Large intestine (tissue), 3 donors: ENCODE measurements at regions not wholly inside any gene's neighbourhood (a gene's known extent, or its start where the extent isn't known, plus 50 kb on each side); places are given as distances from the start of the nearest gene placed in this dataset.

Experiments used
- DNase-seq, 2 donors: peaks; one replicate each; pipeline versions ENCODE4 v3.0.0 to v3.0.0-alpha.2; 2013
- H3K27ac ChIP-seq: one replicate; pipeline ENCODE4 v1.5.1; 2013; ENCODE audit warnings: low read length
- H3K27me3 ChIP-seq: 2 replicates; pipeline ENCODE4 v1.6.1; 2013; ENCODE audit warnings: low read length; ENCODE audit not compliant: control insufficient read depth, insufficient read depth
- H3K36me3 ChIP-seq: 2 replicates; pipeline ENCODE4 v1.6.1; 2013; ENCODE audit warnings: low read length; ENCODE audit not compliant: control insufficient read depth, insufficient read depth
- H3K4me1 ChIP-seq: one replicate; pipeline ENCODE4 v1.6.1; 2013; ENCODE audit warnings: low read length; ENCODE audit not compliant: control insufficient read depth, insufficient read depth
- H3K4me3 ChIP-seq: one replicate; pipeline ENCODE4 v1.5.1; 2013; ENCODE audit warnings: low read length
- H3K9me3 ChIP-seq: one replicate; pipeline ENCODE4 v1.6.1; 2013; ENCODE audit warnings: mild to moderate bottlenecking, low read depth, low read length, moderate library complexity; ENCODE audit not compliant: control insufficient read depth
- WGBS: methylation state at CpG from one replicate; pipeline ENCODE4 v1.1.5; 2013; ENCODE audit warnings: low lambda C conversion rate; ENCODE audit not compliant: insufficient coverage; 5-methylcytosine and 5-hydroxymethylcytosine counted together

GRCh38 chr7:50868426-50869100 is 85.9 kb upstream of the GRB10 start:
- no CpG with 5 or more reads among the region's 3 CpGs for WGBS

GRCh38 chr7:50867034-50867356 is 84.3 kb upstream of the GRB10 start:
- Histone ChIP-seq H3K4me1 (no peaks in the 10 kb centered on the region), H3K27ac (no peak overlapping the region), H3K27me3 (no peaks in the 10 kb centered on the region), H3K36me3 (no peaks in the 10 kb centered on the region), H3K9me3 (no peaks in the 10 kb centered on the region), H3K4me3 (no peak overlapping the region)
- WGBS, result no CpG with 5 or more reads among the region's 4 CpGs
- DNase-seq, result no peak

More at GRCh38 chr7:50868426-50869100, 85.9 kb upstream of the GRB10 start:
- Histone ChIP-seq H3K4me1 (no peaks in the 10 kb centered on the region), H3K4me3 (no peak overlapping the region), H3K27ac (no peak overlapping the region), H3K9me3 (no peaks in the 10 kb centered on the region), H3K36me3 (no peaks in the 10 kb centered on the region), H3K27me3 (no peaks in the 10 kb centered on the region)
- no peak for DNase-seq

GRCh38 chr7:50866343-50867033 is 83.8 kb upstream of the GRB10 start:
- Histone ChIP-seq H3K4me3 (no peak overlapping the region), H3K27me3 (no peaks in the 10 kb centered on the region), H3K4me1 (no peaks in the 10 kb centered on the region), H3K36me3 (no peaks in the 10 kb centered on the region), H3K9me3 (no peaks in the 10 kb centered on the region), H3K27ac (no peak overlapping the region)
- WGBS, result no CpG with 5 or more reads among the region's 11 CpGs
- DNase-seq, result no peak

GRCh38 chr7:50865450-50865849 is 82.8 kb upstream of the GRB10 start:
- H3K4me3 ChIP-seq, result no peak overlapping the region
- no peaks in the 10 kb centered on the region for H3K27me3 ChIP-seq
- H3K9me3 ChIP-seq, result no peaks in the 10 kb centered on the region
- no peak overlapping the region for H3K27ac ChIP-seq
- no peak for DNase-seq
- no peaks in the 10 kb centered on the region for H3K36me3 ChIP-seq
- no peaks in the 10 kb centered on the region for H3K4me1 ChIP-seq
- WGBS, result 100% methylated on average over 2 of the region's 5 CpGs

GRCh38 chr7:50864694-50865093 is 82.0 kb upstream of the GRB10 start:
- no CpG with 5 or more reads among the region's 4 CpGs for WGBS
- no peak for DNase-seq
- H3K4me3 ChIP-seq, result no peak overlapping the region
- no peak overlapping the region for H3K27ac ChIP-seq
- H3K9me3 ChIP-seq, result no peaks in the 10 kb centered on the region
- H3K27me3 ChIP-seq, result no peaks in the 10 kb centered on the region
- no peaks in the 10 kb centered on the region for H3K4me1 ChIP-seq
- H3K36me3 ChIP-seq, result no peaks in the 10 kb centered on the region

GRCh38 chr7:50863053-50863452 is 80.4 kb upstream of the GRB10 start:
- DNase-seq, result no peak
- no peak overlapping the region for H3K4me3 ChIP-seq
- no peak overlapping the region for H3K27ac ChIP-seq
- H3K27me3 ChIP-seq, result no peaks in the 10 kb centered on the region
- no peaks in the 10 kb centered on the region for H3K9me3 ChIP-seq
- no peaks in the 10 kb centered on the region for H3K4me1 ChIP-seq
- H3K36me3 ChIP-seq, result no peaks in the 10 kb centered on the region
- no CpG with 5 or more reads among the region's 3 CpGs for WGBS

- no peak for DNase-seq
- H3K9me3 ChIP-seq, result no peaks in the 10 kb centered on the region
These were observed 79.6 kb upstream of the GRB10 start for GRCh38 chr7:50862302-50862701.

DNA sequence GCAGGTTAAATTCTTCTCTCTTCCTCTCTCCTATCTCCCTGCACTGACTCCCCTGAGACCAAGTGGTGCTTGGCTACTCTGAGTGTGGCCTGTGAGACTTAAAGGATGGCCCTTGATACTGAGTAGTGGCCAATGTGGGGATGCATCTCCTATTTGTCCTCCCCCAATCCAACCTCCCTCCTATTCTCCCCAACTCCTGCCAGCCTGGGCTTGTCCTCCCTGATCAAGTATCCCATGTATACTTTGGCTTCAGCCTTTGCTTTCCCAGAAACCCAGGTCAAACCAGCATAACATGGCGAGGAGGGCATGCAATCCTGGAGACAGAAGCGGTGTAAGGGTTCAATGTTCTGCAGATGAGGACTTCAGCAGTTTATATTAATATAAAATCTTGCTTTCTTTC is 77.9 kb upstream of the GRB10 start:
- Histone ChIP-seq H3K36me3 (no peaks in the 10 kb centered on the region), H3K4me1 (no peaks in the 10 kb centered on the region), H3K27me3 (no peaks in the 10 kb centered on the region), H3K9me3 (no peaks in the 10 kb centered on the region), H3K27ac (no peak overlapping the region), H3K4me3 (no peak overlapping the region)
- no peak for DNase-seq
- no CpG with 5 or more reads among the region's 2 CpGs for WGBS

More at GRCh38 chr7:50862302-50862701, 79.6 kb upstream of the GRB10 start:
- Histone ChIP-seq H3K27me3 (no peaks in the 10 kb centered on the region), H3K4me1 (no peaks in the 10 kb centered on the region), H3K36me3 (no peaks in the 10 kb centered on the region), H3K27ac (no peak overlapping the region), H3K4me3 (no peak overlapping the region)
- no CpG with 5 or more reads among the region's 1 CpG for WGBS

GRCh38 chr7:50860174-50860573 is 77.5 kb upstream of the GRB10 start:
- Histone ChIP-seq H3K36me3 (no peaks in the 10 kb centered on the region), H3K27me3 (no peaks in the 10 kb centered on the region), H3K4me1 (no peaks in the 10 kb centered on the region), H3K9me3 (no peaks in the 10 kb centered on the region), H3K27ac (no peak overlapping the region), H3K4me3 (no peak overlapping the region)
- WGBS, result 100% methylated on average over 1 of the region's 5 CpGs
- DNase-seq, result no peak

- Histone ChIP-seq H3K4me1 (no peaks in the 10 kb centered on the region), H3K4me3 (no peak overlapping the region), H3K27ac (no peak overlapping the region), H3K9me3 (no peaks in the 10 kb centered on the region), H3K27me3 (no peaks in the 10 kb centered on the region), H3K36me3 (no peaks in the 10 kb centered on the region)
- no CpG with 5 or more reads among the region's 4 CpGs for WGBS
- no peak for DNase-seq
These were observed 76.0 kb upstream of the GRB10 start for GRCh38 chr7:50858528-50859245.
